Prostate gland (tissue), 2 donors: ENCODE measurements at regions not wholly inside any gene's neighbourhood (a gene's known extent, or its start where the extent isn't known, plus 50 kb on each side); places are given as distances from the start of the nearest gene placed in this dataset.
"Not testable (repeated sequence)": the region's sequence is repeated elsewhere in the genome, so short reads cannot be mapped to it uniquely, and the experiment has no call there.

Source experiments
- CTCF ChIP-seq, 4 experiments: fragments of 200-600 bp in 2 of 4; fragments of 450-650 bp in 2 of 4; sonication (generic) in 2 of 4; IDR thresholded peaks; 1 replicate in 3 of 4; 2 replicates in 1 of 4; pipeline ENCODE4 v1.5.1; 2016 to 2019; ENCODE audit warnings: antibody characterized with exemption in 4 of 4, mild to moderate bottlenecking in 2 of 4, moderate library complexity in 2 of 4
- POLR2A ChIP-seq: fragments of 450-650 bp; IDR thresholded peaks from one replicate; pipeline ENCODE4 v1.6.1; 2016; ENCODE audit warnings: antibody characterized with exemption, mild to moderate bottlenecking
- POLR2AphosphoS5 ChIP-seq: sonication (generic); formaldehyde crosslinking; IDR thresholded peaks from one replicate; pipeline ENCODE4 v1.6.1; 2017; ENCODE audit warnings: antibody characterized with exemption

- TF ChIP-seq POLR2AphosphoS5; CTCF (IDR thresholded peaks at IDR 0.05); POLR2A: not testable (repeated sequence)
Observed at GRCh38 chr1:223920805-223921204, 75.1 kb upstream of the TP53BP2 start.
